Renal pelvis (tissue), 1 donor: ENCODE measurements at regions not wholly inside any gene's neighbourhood (a gene's known extent, or its start where the extent isn't known, plus 50 kb on each side); places are given as distances from the start of the nearest gene placed in this dataset.

ENCODE experiments used
- DNase-seq: peaks from one replicate; pipeline ENCODE4 v3.0.0-alpha.2; 2013

GRCh38 chr4:34196375-34196774 lies 2047.9 kb downstream of the ARAP2 start:
- DNase-seq = no peak

GRCh38 chr4:34198966-34199365 lies 2045.3 kb downstream of the ARAP2 start:
- no peak for DNase-seq

DNA sequence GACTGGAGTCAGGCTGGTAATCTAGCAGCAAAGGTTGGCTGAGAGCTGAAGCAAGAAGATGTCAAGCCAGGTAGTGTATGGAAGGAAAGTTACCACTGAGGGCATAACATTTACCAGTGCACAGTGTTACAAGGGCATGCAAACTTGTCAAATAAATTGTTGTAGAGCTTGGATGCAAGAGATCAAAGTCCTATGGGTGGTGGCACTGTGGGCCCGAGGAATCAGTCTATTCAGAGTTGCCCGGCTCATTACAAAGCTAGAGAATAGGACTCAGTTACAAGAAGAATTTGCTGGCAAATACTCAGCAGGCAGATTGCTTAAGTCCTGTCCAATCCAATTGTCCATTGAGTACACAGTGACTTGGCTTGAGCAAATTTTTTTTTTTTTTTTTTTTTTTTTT lies 2043.8 kb downstream of the ARAP2 start:
- no peak for DNase-seq

GRCh38 chr4:34202154-34202553 lies 2042.2 kb downstream of the ARAP2 start:
- DNase-seq = no peak

GRCh38 chr4:34220601-34221000 lies 2023.7 kb downstream of the ARAP2 start:
- DNase-seq = no peak

- no peak for DNase-seq
Measured at GRCh38 chr4:34221986-34222385, 2022.3 kb downstream of the ARAP2 start.

DNA sequence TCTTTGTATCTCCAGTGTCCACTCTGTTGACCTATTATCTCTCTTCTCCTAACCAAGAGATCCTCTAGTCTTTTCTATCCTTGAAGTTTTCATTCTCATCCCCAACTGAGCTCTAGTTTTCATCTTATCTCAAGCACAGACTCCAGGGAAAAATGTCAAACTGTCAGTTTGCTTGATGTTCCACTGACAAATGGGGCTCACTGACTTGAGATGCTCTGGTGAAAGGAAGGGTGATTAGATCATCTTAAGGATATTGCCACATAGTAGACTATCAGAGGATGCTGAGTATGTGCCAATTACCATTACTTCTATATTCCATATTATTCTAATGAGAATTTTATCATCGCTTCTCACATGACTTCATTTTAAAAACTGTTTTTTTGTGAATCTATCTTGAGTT lies 2008.2 kb downstream of the ARAP2 start:
- DNase-seq = no peak

DNA sequence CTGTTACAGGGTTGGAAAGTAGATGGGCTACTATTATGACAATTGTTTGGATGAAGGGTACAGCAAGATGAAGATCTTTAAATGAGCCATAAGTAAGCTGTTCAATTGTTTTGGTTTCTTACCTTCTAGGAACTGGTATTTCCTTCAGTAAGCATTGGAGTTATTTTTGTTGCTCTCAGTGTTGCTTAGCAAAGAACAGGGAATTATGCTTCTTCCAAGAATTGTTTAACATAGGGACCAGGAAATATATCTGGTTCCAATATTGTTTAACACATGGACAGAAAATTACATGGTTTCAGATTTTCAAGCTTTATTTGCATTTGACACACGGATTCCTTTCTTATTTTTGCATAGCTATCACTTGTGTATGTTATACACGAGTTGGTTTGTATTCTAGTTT lies 1999.0 kb downstream of the ARAP2 start:
- no peak for DNase-seq

GRCh38 chr4:34250562-34250961 lies 1993.8 kb downstream of the ARAP2 start:
- no peak for DNase-seq

DNA sequence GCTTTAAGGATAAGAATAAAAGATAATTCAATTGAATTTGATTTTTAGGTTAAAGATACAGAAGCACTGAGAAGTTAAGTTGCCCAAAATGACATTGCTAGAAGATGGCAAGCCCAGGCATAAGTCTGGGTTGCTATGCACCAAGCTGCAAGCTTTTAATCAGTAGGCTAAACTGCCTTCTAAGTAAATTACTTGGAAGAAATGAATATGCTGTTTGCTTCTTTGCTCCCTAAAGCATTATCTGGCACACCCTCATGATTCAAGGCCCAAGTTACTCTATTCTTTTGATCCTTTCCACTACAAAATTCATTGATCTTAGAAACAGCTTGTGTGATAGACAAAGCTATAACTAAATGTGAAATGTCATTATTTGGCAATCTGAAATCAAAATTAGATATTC lies 1991.1 kb downstream of the ARAP2 start:
- no peak for DNase-seq

GRCh38 chr4:34258176-34258575 lies 1986.1 kb downstream of the ARAP2 start:
- no peak for DNase-seq

DNA sequence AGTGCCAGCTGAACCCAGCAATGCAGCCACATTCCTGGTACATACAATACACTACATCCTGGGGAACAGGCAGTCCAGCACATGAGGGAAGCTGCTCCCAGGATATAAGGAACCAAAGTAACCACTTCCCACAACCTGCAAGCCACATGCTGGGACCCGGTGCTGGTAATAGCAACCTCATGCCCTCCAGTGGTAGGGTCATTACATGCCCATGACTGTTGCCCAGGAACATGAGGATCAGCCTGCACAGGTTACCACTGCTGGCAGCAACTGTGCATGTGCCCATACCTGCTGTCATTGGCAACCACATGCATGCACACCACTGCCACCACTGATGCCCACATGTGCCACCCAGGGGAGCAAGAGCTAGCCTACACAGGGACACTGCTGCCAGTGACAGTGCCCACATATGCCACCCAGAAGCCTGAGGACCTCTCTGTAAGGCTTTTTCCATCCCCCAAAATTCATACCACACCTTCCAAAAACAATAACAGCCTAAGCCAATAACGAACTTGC lies 1982.5 kb downstream of the ARAP2 start:
- DNase-seq = no peak

DNA sequence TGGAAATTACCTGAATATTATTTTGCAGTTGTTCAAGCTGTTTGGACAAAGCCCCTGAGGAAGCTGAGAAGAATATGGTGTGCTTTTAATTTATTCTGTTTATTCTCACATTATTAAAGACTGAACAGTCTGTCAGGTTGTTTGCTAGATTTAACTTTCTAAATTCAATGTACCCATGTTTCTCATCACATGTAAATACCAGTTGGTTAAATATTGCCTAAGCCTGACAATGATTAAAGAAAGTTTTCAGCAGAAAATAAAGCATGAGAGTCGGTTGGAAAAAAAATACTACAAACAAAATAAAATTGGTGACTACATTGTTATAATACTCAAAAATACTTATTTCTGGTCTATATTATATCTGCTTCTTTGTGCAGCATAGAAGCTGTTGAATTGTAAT lies 1974.7 kb downstream of the ARAP2 start:
- peak; percentile 8 for DNase-seq

GRCh38 chr4:34271479-34272355 lies 1972.6 kb downstream of the ARAP2 start:
- DNase-seq = no peak

- DNase-seq = no peak
Measured at GRCh38 chr4:34279011-34279410, 1965.3 kb downstream of the ARAP2 start.

DNA sequence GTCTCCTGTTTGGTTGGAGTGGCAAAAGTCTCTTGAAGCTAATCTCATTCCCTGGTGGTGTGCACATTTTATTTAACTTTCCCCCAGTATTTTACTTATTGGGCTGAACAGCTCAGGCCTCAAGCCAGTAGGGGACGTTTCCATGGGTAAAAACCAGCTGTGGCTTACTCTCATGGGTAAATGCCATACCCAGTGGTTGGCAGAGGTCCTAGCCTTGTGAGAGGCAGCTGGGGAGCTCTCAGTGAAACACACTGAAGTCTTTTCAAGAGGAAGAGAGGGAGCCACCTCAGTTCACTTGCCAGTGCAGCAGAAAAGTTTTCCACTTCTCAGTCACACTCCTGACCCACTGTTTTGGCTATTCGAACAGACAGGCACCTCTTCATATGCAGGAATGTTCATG lies 1964.2 kb downstream of the ARAP2 start:
- DNase-seq = no peak

GRCh38 chr4:34281826-34282225 lies 1962.5 kb downstream of the ARAP2 start:
- no peak for DNase-seq

DNA sequence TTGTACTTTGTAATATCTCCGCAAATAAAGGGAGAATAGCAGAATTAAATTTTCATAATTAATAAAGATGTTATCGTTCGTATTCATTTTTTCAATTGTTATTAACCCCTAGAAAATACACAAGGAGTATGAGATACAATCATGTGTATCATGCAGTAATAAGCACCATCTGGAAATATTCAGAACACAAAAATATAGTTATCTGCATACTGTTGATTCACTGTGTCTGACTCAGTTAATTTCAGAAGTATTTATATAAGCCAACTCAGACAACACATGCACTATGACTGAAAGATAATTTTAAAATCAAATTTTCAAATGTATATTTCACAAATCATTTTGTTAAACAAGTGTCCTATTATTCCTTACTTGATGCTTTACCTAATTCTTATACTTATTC lies 1954.8 kb downstream of the ARAP2 start:
- no peak for DNase-seq

DNA sequence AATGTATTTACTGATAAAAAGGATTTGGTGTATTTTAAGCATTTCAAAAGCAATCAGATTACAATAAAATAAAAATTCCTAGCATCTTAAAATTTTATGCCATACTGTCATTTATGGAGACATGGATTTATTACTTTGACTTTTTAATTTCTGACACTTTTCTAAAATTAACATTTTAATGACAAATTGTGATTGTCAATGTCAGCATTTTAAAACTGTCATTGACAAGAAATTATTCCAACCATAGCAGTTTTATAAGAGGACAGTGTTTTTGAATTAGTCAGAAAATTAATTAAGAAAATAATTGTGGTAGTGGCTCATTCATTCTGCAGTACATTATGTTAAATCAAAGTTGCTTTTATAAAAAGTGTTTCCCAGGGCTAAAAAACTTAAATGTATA lies 1954.4 kb downstream of the ARAP2 start:
- DNase-seq = no peak

GRCh38 chr4:34293459-34293858 lies 1950.9 kb downstream of the ARAP2 start:
- DNase-seq = no peak

- DNase-seq = no peak
Measured at GRCh38 chr4:34309383-34309906, 1934.9 kb downstream of the ARAP2 start.

DNA sequence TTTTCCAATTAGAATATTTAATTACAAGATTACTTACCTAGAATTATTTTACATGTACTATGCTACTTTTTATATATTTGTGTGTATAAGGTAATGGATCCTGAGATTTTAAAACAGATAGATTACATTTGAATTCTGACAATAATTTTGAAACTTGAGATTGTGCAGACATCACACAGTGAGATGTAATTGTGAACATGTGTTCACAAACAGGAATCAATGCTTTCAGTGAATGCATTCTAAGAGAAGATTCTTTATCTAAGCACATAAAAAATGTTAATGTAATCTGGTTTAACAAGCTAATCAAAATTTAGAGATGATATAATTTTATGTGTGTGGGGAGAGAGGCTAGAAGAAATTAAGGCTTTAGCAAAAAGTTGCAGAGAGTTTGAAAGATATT lies 1925.5 kb downstream of the ARAP2 start:
- DNase-seq = no peak

DNA sequence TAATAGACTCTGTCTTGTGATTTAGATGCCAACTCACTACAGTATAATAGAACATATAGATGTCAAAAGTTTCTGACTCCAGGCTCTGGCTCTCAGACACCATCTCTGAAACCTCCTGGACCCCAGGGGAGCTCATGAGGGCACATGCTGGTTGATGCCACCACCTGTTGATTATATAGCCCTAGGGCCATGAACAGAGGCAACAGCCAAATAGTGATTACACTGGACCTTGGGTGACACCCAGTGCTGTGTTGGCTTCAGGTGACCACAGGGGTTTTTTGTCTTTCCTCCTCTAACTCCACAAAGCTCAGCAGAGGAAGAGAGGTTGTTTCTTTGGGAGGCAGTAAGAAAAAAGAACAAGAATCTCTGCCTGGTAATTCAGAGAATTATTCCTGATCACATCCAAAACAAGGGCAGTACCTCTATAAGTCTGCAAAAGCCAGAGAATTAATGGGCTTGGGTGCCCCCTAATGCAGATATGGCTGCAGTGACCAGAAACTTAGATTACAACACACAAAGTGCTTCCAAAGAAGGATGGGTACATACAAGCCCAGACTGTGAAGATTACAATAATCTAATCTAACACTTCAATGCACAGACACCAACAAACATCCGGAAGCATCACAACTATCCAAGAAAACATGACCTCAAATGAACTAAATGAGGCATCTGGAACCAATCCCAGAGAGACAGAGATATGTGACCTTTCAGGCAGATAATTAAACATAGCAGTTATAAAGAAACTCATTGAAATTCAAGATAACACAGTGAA lies 1920.6 kb downstream of the ARAP2 start:
- DNase-seq = no peak
